Mesodermal cell (in vitro differentiated cells): ENCODE measurements at regions not wholly inside any gene's neighbourhood (a gene's known extent, or its start where the extent isn't known, plus 50 kb on each side); places are given as distances from the start of the nearest gene placed in this dataset.
"Not testable (repeated sequence)": the region's sequence is repeated elsewhere in the genome, so short reads cannot be mapped to it uniquely, and the experiment has no call there.

Source experiments
- H3K27ac ChIP-seq: 2 replicates; pipeline ENCODE4 v1.7.0; 2013; ENCODE audit warnings: mild to moderate bottlenecking, low read depth, low read length, moderate library complexity; ENCODE audit not compliant: severe bottlenecking
- H3K36me3 ChIP-seq: 2 replicates; pipeline ENCODE4 v1.7.1; 2013; ENCODE audit warnings: mild to moderate bottlenecking, low read length, moderate library complexity; ENCODE audit not compliant: control insufficient read depth, insufficient read depth
- H3K4me1 ChIP-seq: one replicate; pipeline ENCODE4 v1.7.1; 2013; ENCODE audit warnings: mild to moderate bottlenecking, low read length; ENCODE audit not compliant: insufficient read depth, control insufficient read depth, poor library complexity, severe bottlenecking
- H3K4me3 ChIP-seq: 2 replicates; pipeline ENCODE4 v1.7.0; 2013; ENCODE audit warnings: low read length, control low read depth, mild to moderate bottlenecking; ENCODE audit not compliant: insufficient read depth, poor library complexity, severe bottlenecking; ENCODE audit errors: extremely low read depth
- H3K9me3 ChIP-seq: 2 replicates; pipeline ENCODE4 v1.7.1; 2013; ENCODE audit warnings: mild to moderate bottlenecking, low read length, moderate library complexity; ENCODE audit not compliant: control insufficient read depth
- WGBS, 2 experiments: methylation state at CpG; one replicate each; pipeline ENCODE4 v1.1.5; 2013; ENCODE audit warnings: missing lambda C conversion rate in 2 of 2; ENCODE audit not compliant: insufficient coverage in 2 of 2; 5-methylcytosine and 5-hydroxymethylcytosine counted together

- Histone ChIP-seq H3K9me3 (no peaks in the 10 kb centered on the region), H3K4me1 (no peaks in the 10 kb centered on the region), H3K27ac (no peak overlapping the region), H3K4me3 (no peak overlapping the region), H3K36me3 (no peaks in the 10 kb centered on the region)
- WGBS, 2 experiments, result 80 to 100% methylated on average over 1 of the region's 2 CpGs
Measured at GRCh38 chr1:189693140-189693539, 784.5 kb downstream of the BRINP3 start.

- H3K27ac ChIP-seq, result no peak overlapping the region
- no peaks in the 10 kb centered on the region for H3K36me3 ChIP-seq
- H3K4me3 ChIP-seq, result no peak overlapping the region
- WGBS, 2 experiments, result 94 to 96% methylated on average over 10 to 17 of the region's 19 CpGs
- no peaks in the 10 kb centered on the region for H3K9me3 ChIP-seq
- H3K4me1 ChIP-seq, result no peaks in the 10 kb centered on the region
Measured at GRCh38 chr1:189696297-189696696, 781.4 kb downstream of the BRINP3 start.

- Histone ChIP-seq H3K36me3 (no peaks in the 10 kb centered on the region), H3K4me3 (no peak overlapping the region), H3K27ac (no peak overlapping the region), H3K4me1 (no peaks in the 10 kb centered on the region), H3K9me3 (no peaks in the 10 kb centered on the region)
- WGBS, 2 experiments, result 84 to 97% methylated on average over 7 to 11 of the region's 22 CpGs
Measured at GRCh38 chr1:189697113-189697512, 780.6 kb downstream of the BRINP3 start.

GRCh38 chr1:189701606-189702005, 776.1 kb downstream of the BRINP3 start:
- Histone ChIP-seq H3K4me3 (no peak overlapping the region), H3K9me3 (no peaks in the 10 kb centered on the region), H3K36me3 (no peaks in the 10 kb centered on the region), H3K4me1 (no peaks in the 10 kb centered on the region), H3K27ac (no peak overlapping the region)
- WGBS, 2 experiments, result 86 to 100% methylated on average over 1 of the region's 3 CpGs

- Histone ChIP-seq H3K4me3 (no peak overlapping the region), H3K4me1 (no peaks in the 10 kb centered on the region), H3K27ac (no peak overlapping the region), H3K9me3 (no peaks in the 10 kb centered on the region), H3K36me3 (no peaks in the 10 kb centered on the region)
- WGBS, 2 experiments, result no CpG with 5 or more reads among the region's 1 CpG
Measured at GRCh38 chr1:189706594-189706993, 771.1 kb downstream of the BRINP3 start.

GRCh38 chr1:189708674-189709073, 769.0 kb downstream of the BRINP3 start:
- Histone ChIP-seq H3K4me1 (no peaks in the 10 kb centered on the region), H3K9me3 (no peaks in the 10 kb centered on the region), H3K36me3 (no peaks in the 10 kb centered on the region), H3K4me3 (no peak overlapping the region), H3K27ac (no peak overlapping the region)
- WGBS, 2 experiments, result 61 to 100% methylated on average over 1 to 3 of the region's 3 CpGs

GRCh38 chr1:189718147-189718795, 759.4 kb downstream of the BRINP3 start:
- not testable (repeated sequence) for H3K4me1 ChIP-seq, H3K27ac ChIP-seq, H3K36me3 ChIP-seq, H3K9me3 ChIP-seq, H3K4me3 ChIP-seq
- WGBS, 2 experiments, result 96 to 97% methylated on average over 20 to 24 of the region's 38 CpGs

GRCh38 chr1:189726806-189727205, 750.9 kb downstream of the BRINP3 start:
- H3K4me1 ChIP-seq, result no peaks in the 10 kb centered on the region
- H3K9me3 ChIP-seq, result no peaks in the 10 kb centered on the region
- H3K36me3 ChIP-seq, result no peaks in the 10 kb centered on the region
- no peak overlapping the region for H3K4me3 ChIP-seq
- no peak overlapping the region for H3K27ac ChIP-seq
- 91 to 92% methylated on average over 4 of the region's 4 CpGs for whole genome bisulfite sequencing, 2 experiments

GRCh38 chr1:189751311-189751710, 726.4 kb downstream of the BRINP3 start:
- H3K27ac ChIP-seq, result no peak overlapping the region
- no peak overlapping the region for H3K4me3 ChIP-seq
- H3K9me3 ChIP-seq, result no peaks in the 10 kb centered on the region
- no peaks in the 10 kb centered on the region for H3K36me3 ChIP-seq
- H3K4me1 ChIP-seq, result no peaks in the 10 kb centered on the region

- Histone ChIP-seq H3K4me3 (no peak overlapping the region), H3K27ac (no peak overlapping the region), H3K36me3 (no peaks in the 10 kb centered on the region), H3K9me3 (no peaks in the 10 kb centered on the region), H3K4me1 (no peaks in the 10 kb centered on the region)
- WGBS, 2 experiments, result no CpG with 5 or more reads among the region's 1 CpG
Measured at GRCh38 chr1:189752461-189752995, 725.1 kb downstream of the BRINP3 start.

- H3K4me3 ChIP-seq, H3K36me3 ChIP-seq, H3K27ac ChIP-seq, H3K9me3 ChIP-seq, H3K4me1 ChIP-seq: not testable (repeated sequence)
- 80% methylated on average over 5 of the region's 9 CpGs; no CpG with 5 or more reads in 1 of the 2 experiments for WGBS, 2 experiments
Measured at GRCh38 chr1:189755100-189755499, 722.6 kb downstream of the BRINP3 start.
